Endodermal cell (in vitro differentiated cells): ENCODE measurements at regions not wholly inside any gene's neighbourhood (a gene's known extent, or its start where the extent isn't known, plus 50 kb on each side); places are given as distances from the start of the nearest gene placed in this dataset.

Experiments used
- DNase-seq: peaks from one replicate; pipeline ENCODE4 v3.0.0-alpha.2; 2017
- H3K27ac ChIP-seq: 2 replicates; pipeline ENCODE4 v1.5.1; 2013; ENCODE audit warnings: mild to moderate bottlenecking, low read depth, low read length, moderate library complexity
- H3K27me3 ChIP-seq: 2 replicates; pipeline ENCODE4 v1.6.1; 2013; ENCODE audit warnings: mild to moderate bottlenecking, low read length, moderate library complexity; ENCODE audit not compliant: insufficient read depth, control insufficient read depth, poor library complexity, severe bottlenecking
- H3K36me3 ChIP-seq: 2 replicates; pipeline ENCODE4 v1.7.0; 2013; ENCODE audit warnings: mild to moderate bottlenecking, low read length, moderate library complexity; ENCODE audit not compliant: control insufficient read depth, insufficient read depth
- H3K4me1 ChIP-seq: one replicate; pipeline ENCODE4 v1.7.0; 2013; ENCODE audit warnings: low read length; ENCODE audit not compliant: control insufficient read depth, insufficient read depth
- H3K4me3 ChIP-seq: 2 replicates; pipeline ENCODE4 v1.5.1; 2013; ENCODE audit warnings: mild to moderate bottlenecking, low read length, moderate library complexity
- H3K9ac ChIP-seq: 2 replicates; pipeline ENCODE4 v1.6.1; 2013; ENCODE audit warnings: mild to moderate bottlenecking, low read length, moderate library complexity; ENCODE audit not compliant: poor library complexity, severe bottlenecking; ENCODE audit errors: extremely low read depth
- H3K9me3 ChIP-seq: 2 replicates; pipeline ENCODE4 v1.6.1; 2013; ENCODE audit warnings: mild to moderate bottlenecking, low read length, moderate library complexity; ENCODE audit not compliant: control insufficient read depth
- H3K27ac Mint-ChIP-seq: 2 replicates; pipeline ENCODE4 v1.8.0; 2020; ENCODE audit warnings: mixed read lengths
- H3K27me3 Mint-ChIP-seq: 2 replicates; pipeline ENCODE4 v1.8.0; 2021; ENCODE audit warnings: mild to moderate bottlenecking, mixed read lengths; ENCODE audit not compliant: insufficient read depth
- H3K36me3 Mint-ChIP-seq: 2 replicates; pipeline ENCODE4 v1.8.0; 2020; ENCODE audit warnings: low read depth, mixed read lengths
- H3K4me1 Mint-ChIP-seq: 2 replicates; pipeline ENCODE4 v1.8.0; 2020; ENCODE audit warnings: mixed read lengths
- H3K4me3 Mint-ChIP-seq: 2 replicates; pipeline ENCODE4 v1.8.0; 2020; ENCODE audit warnings: mild to moderate bottlenecking, moderate library complexity, mixed read lengths
- H3K9me3 Mint-ChIP-seq: 2 replicates; pipeline ENCODE4 v1.8.0; 2020; ENCODE audit warnings: mild to moderate bottlenecking, mixed read lengths
- CTCF ChIP-seq: fragments of 200-600 bp; sonication (generic); conservative IDR thresholded peaks from 2 replicates; pipeline ENCODE4 v1.5.0; 2021; ENCODE audit warnings: antibody characterized with exemption, mild to moderate bottlenecking
- WGBS, 2 experiments: methylation state at CpG; one replicate each; pipeline versions ENCODE4 v1.1.5 to v1.1.7; 2013; ENCODE audit warnings: missing lambda C conversion rate in 2 of 2, mixed read lengths in 1 of 2; ENCODE audit not compliant: insufficient coverage in 1 of 2, insufficient read length in 1 of 2; 5-methylcytosine and 5-hydroxymethylcytosine counted together

- H3K36me3 ChIP-seq: no peaks in the 10 kb centered on the region
- H3K27ac ChIP-seq: no peak overlapping the region
- no peak for TF ChIP-seq CTCF
- H3K36me3 Mint-ChIP-seq: no peaks in the 10 kb centered on the region
- H3K4me1 Mint-ChIP-seq: no peaks in the 10 kb centered on the region
- no peaks in the 10 kb centered on the region for H3K4me1 ChIP-seq
- no peak overlapping the region for H3K4me3 ChIP-seq
- H3K9ac ChIP-seq: no peak overlapping the region
- no peak for DNase-seq
- H3K9me3 ChIP-seq: no peaks in the 10 kb centered on the region
- H3K27me3 ChIP-seq: no peaks in the 10 kb centered on the region
- no peaks in the 10 kb centered on the region for H3K27me3 Mint-ChIP-seq
- H3K9me3 Mint-ChIP-seq: peaks cover 7% of the 10 kb centered on the region
- no peak overlapping the region for H3K27ac Mint-ChIP-seq
- WGBS, 2 experiments: 90 to 92% methylated on average over 4 to 5 of the region's 5 CpGs
- no peak overlapping the region for H3K4me3 Mint-ChIP-seq
These were observed 143.6 kb upstream of the KIF5B start for GRCh38 chr10:32199714-32200394.

GRCh38 chr10:32197423-32197822 lies 141.2 kb upstream of the KIF5B start:
- Mint-ChIP-seq H3K27me3 (no peaks in the 10 kb centered on the region), H3K4me1 (no peaks in the 10 kb centered on the region)

GRCh38 chr10:32190890-32191491 lies 134.8 kb upstream of the KIF5B start:
- Histone ChIP-seq H3K9ac (no peak overlapping the region), H3K4me1 (no peaks in the 10 kb centered on the region), H3K27me3 (no peaks in the 10 kb centered on the region), H3K4me3 (no peak overlapping the region), H3K9me3 (no peaks in the 10 kb centered on the region), H3K36me3 (no peaks in the 10 kb centered on the region), H3K27ac (no peak overlapping the region)
- no peak overlapping the region for H3K27ac Mint-ChIP-seq
- DNase-seq: no peak
- peak; percentile 83 for TF ChIP-seq CTCF
- H3K27me3 Mint-ChIP-seq: no peaks in the 10 kb centered on the region
- H3K9me3 Mint-ChIP-seq: no peaks in the 10 kb centered on the region
- H3K4me3 Mint-ChIP-seq: no peak overlapping the region
- no peaks in the 10 kb centered on the region for H3K36me3 Mint-ChIP-seq
- peaks cover 3% of the 10 kb centered on the region for H3K4me1 Mint-ChIP-seq

More at GRCh38 chr10:32197423-32197822, 141.2 kb upstream of the KIF5B start:
- Mint-ChIP-seq H3K9me3 (no peaks in the 10 kb centered on the region), H3K4me3 (no peak overlapping the region), H3K36me3 (no peaks in the 10 kb centered on the region), H3K27ac (no peak overlapping the region)
- Histone ChIP-seq H3K9me3 (no peaks in the 10 kb centered on the region), H3K27me3 (no peaks in the 10 kb centered on the region), H3K9ac (no peak overlapping the region), H3K36me3 (no peaks in the 10 kb centered on the region), H3K4me3 (no peak overlapping the region), H3K27ac (no peak overlapping the region), H3K4me1 (no peaks in the 10 kb centered on the region)
- WGBS, 2 experiments: 83 to 91% methylated on average over 1 to 5 of the region's 5 CpGs
- TF ChIP-seq CTCF: no peak
- no peak for DNase-seq
